Esophagus squamous epithelium (tissue), 5 donors: ENCODE measurements at regions not wholly inside any gene's neighbourhood (a gene's known extent, or its start where the extent isn't known, plus 50 kb on each side); places are given as distances from the start of the nearest gene placed in this dataset.

Experiments used
- DNase-seq: peaks from one replicate; lab custom pipeline; 2025; lab: John Stamatoyannopoulos, UW
- H3K27ac ChIP-seq, 4 donors: fragments of 200-600 bp; sonication (generic); one replicate each; pipeline ENCODE4 v1.5.1; 2016 to 2019; ENCODE audit warnings: mild to moderate bottlenecking in 1 of 4
- H3K27me3 ChIP-seq, 4 donors: fragments of 200-600 bp; sonication (generic); 1 replicate in 3 of 4; 2 replicates in 1 of 4; pipeline versions ENCODE4 v1.5.1 to v1.6.0; 2017 to 2021; ENCODE audit warnings: antibody characterized with exemption in 1 of 4
- H3K36me3 ChIP-seq, 3 donors: fragments of 200-600 bp; sonication (generic); one replicate each; pipeline ENCODE4 v1.5.1; 2016 to 2019
- H3K4me1 ChIP-seq, 3 donors: fragments of 200-600 bp; sonication (generic); one replicate each; pipeline ENCODE4 v1.5.1; 2017 to 2019
- H3K4me3 ChIP-seq, 4 donors: fragments of 200-600 bp; sonication (generic); 1 replicate in 3 of 4; 2 replicates in 1 of 4; pipeline ENCODE4 v1.5.1; 2016 to 2019; ENCODE audit warnings: mild to moderate bottlenecking in 2 of 4, moderate library complexity in 1 of 4
- H3K9me3 ChIP-seq, 3 donors: fragments of 200-600 bp; sonication (generic); one replicate each; pipeline ENCODE4 v1.5.1; 2016 to 2019
- CTCF ChIP-seq, 6 experiments: fragments of 450-650 bp in 4 of 6; fragments of 200-600 bp in 2 of 6; sonication (generic) in 2 of 6; IDR thresholded peaks; one replicate each; pipeline ENCODE4 v1.5.1; 2016 to 2019; ENCODE audit warnings: antibody characterized with exemption in 6 of 6, mild to moderate bottlenecking in 4 of 6, moderate library complexity in 4 of 6
- POLR2A ChIP-seq, 4 donors: fragments of 450-650 bp; IDR thresholded peaks; one replicate each; pipeline ENCODE4 v1.6.1; 2017; ENCODE audit warnings: antibody characterized with exemption in 4 of 4, mild to moderate bottlenecking in 4 of 4, moderate library complexity in 3 of 4
- whole genome bisulfite sequencing, 2 donors: methylation state at CpG; one replicate each; pipeline ENCODE4 v1.1.5; 2018; 5-methylcytosine and 5-hydroxymethylcytosine counted together
- intact Hi-C: fragments of 100-400 bp; cut with DNase I; formaldehyde crosslinking; loops from one replicate; pipeline ENCODE4 v1.15.0; 2022
- donor health status: DM: yes; HTN: yes; CAD: no.

DNA sequence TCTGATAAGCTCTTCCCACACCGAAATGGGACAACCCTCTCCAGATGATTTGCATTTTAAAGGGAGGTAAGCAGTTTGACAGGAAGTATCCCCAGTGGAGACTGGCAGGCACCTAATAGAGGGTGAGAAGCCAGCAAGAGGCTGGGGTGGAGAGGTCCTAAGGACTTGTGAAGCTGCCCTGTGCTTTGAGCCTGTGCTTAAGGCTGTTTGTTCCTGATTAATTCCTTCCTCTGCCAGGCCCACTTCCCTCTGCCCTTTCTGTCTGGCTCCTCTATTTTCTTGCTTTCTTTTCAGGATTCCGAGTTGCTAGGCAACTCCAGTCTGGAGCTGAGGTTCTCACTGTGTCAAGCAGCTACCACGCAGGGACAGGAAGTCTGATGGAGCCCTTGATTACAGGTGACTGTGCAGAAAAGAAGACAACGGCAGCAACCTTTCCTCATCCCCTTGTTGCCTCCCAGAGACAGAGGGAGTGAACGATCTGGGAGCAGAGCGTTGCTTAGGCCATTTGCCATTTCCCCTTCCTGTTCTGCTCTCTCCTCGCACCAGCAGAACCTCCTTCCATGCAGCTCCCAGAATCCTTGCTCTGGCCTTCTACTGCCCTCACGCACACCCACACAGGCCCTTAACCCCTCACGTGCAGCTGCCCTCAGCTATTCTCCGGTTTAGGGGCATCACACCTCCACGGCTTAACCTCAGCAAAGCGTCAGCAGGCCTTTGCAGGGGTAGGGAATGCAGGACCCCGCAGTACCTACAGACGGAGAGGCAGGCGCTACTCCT is 103.6 kb upstream of the CELF4 start:
- TF ChIP-seq CTCF (IDR thresholded peaks at IDR 0.05) (no peak), POLR2A (IDR thresholded peaks at IDR 0.05) (no peak)
- intact Hi-C loops: no loop called here

GRCh38 chr18:37667836-37668235 is 102.2 kb upstream of the CELF4 start:
- Histone ChIP-seq H3K36me3 (no peaks in the 10 kb centered on the region), H3K4me3 (no peak overlapping the region), H3K27me3 (no peaks in the 10 kb centered on the region), H3K4me1 (no peaks in the 10 kb centered on the region), H3K27ac (no peak overlapping the region), H3K9me3 (no peaks in the 10 kb centered on the region)
- no peak for TF ChIP-seq CTCF (IDR thresholded peaks at IDR 0.05)
- TF ChIP-seq POLR2A (IDR thresholded peaks at IDR 0.05): no peak
- WGBS, 2 donors: 50 to 57% methylated on average over 1 of the region's 1 CpG
- DNase-seq: no peak
- intact Hi-C loops: no loop called here

More for the DNA sequence above, 103.6 kb upstream of the CELF4 start:
- DNase-seq: no peak
- H3K4me1 ChIP-seq: no peaks in the 10 kb centered on the region
- H3K4me3 ChIP-seq: no peak overlapping the region
- H3K27ac ChIP-seq: no peak overlapping the region
- H3K36me3 ChIP-seq: no peaks in the 10 kb centered on the region
- WGBS, 2 donors: 50 to 73% methylated on average over 8 to 15 of the region's 15 CpGs
- no peaks in the 10 kb centered on the region for H3K9me3 ChIP-seq
- H3K27me3 ChIP-seq: no peaks in the 10 kb centered on the region

GRCh38 chr18:37666991-37667390 is 101.4 kb upstream of the CELF4 start:
- H3K36me3 ChIP-seq: no peaks in the 10 kb centered on the region
- DNase-seq: no peak
- H3K27me3 ChIP-seq: no peaks in the 10 kb centered on the region
- 10 to 18% methylated on average over 1 of the region's 1 CpG for WGBS, 2 donors
- no peaks in the 10 kb centered on the region for H3K4me1 ChIP-seq
- intact Hi-C loops: no loop called here
- H3K4me3 ChIP-seq: no peak overlapping the region
- H3K9me3 ChIP-seq: no peaks in the 10 kb centered on the region
- H3K27ac ChIP-seq: no peak overlapping the region
- TF ChIP-seq POLR2A (IDR thresholded peaks at IDR 0.05) (no peak), CTCF (IDR thresholded peaks at IDR 0.05) (no peak)

GRCh38 chr18:37666451-37666850 is 100.9 kb upstream of the CELF4 start:
- H3K9me3 ChIP-seq: no peaks in the 10 kb centered on the region
- no peak for DNase-seq
- no peak overlapping the region for H3K4me3 ChIP-seq
- no peak overlapping the region for H3K27ac ChIP-seq
- H3K4me1 ChIP-seq: no peaks in the 10 kb centered on the region
- intact Hi-C loops: no loop called here
- no peaks in the 10 kb centered on the region for H3K36me3 ChIP-seq
- H3K27me3 ChIP-seq: no peaks in the 10 kb centered on the region
- TF ChIP-seq CTCF (IDR thresholded peaks at IDR 0.05): no peak
- no peak for TF ChIP-seq POLR2A (IDR thresholded peaks at IDR 0.05)
- WGBS, 2 donors: 67 to 72% methylated on average over 2 of the region's 2 CpGs

DNA sequence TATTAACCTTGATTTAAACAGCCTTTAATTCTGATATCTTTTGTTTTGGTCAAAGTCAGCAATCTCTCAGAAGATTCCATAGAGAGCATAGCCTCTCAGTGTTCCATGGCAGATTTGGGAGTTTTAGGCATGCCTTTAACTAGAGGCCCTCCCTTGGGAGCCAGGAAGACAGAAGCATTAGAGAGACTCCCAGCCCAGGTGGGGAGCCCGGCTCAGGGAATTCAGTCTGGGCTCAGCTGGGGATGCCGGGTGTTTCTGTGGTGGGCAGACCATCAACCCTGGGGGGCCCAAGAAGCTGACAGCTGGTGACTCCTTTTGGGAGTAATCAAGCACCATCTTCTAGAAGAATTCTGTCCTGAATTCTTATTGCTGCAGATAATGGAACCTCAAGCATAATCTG is 99.7 kb upstream of the CELF4 start:
- H3K9me3 ChIP-seq: no peaks in the 10 kb centered on the region
- no peak for DNase-seq
- no peak overlapping the region for H3K4me3 ChIP-seq
- intact Hi-C loops: no loop called here
- TF ChIP-seq POLR2A (IDR thresholded peaks at IDR 0.05) (no peak), CTCF (IDR thresholded peaks at IDR 0.05) (no peak)
- WGBS, 2 donors: 83% methylated on average over 1 of the region's 2 CpGs; no CpG with 5 or more reads in 1 of the 2 donors
- H3K36me3 ChIP-seq: no peaks in the 10 kb centered on the region
- H3K27ac ChIP-seq: no peak overlapping the region
- H3K27me3 ChIP-seq: no peaks in the 10 kb centered on the region
- no peaks in the 10 kb centered on the region for H3K4me1 ChIP-seq
